COLO829 (cell line): ENCODE measurements at regions not wholly inside any gene's neighbourhood (a gene's known extent, or its start where the extent isn't known, plus 50 kb on each side); places are given as distances from the start of the nearest gene placed in this dataset.
"Not testable (repeated sequence)": the region's sequence is repeated elsewhere in the genome, so short reads cannot be mapped to it uniquely, and the experiment has no call there.

ENCODE experiments used
- DNase-seq: peaks from one replicate; pipeline ENCODE4 v3.0.0; 2012; ENCODE audit warnings: low spot score

DNA sequence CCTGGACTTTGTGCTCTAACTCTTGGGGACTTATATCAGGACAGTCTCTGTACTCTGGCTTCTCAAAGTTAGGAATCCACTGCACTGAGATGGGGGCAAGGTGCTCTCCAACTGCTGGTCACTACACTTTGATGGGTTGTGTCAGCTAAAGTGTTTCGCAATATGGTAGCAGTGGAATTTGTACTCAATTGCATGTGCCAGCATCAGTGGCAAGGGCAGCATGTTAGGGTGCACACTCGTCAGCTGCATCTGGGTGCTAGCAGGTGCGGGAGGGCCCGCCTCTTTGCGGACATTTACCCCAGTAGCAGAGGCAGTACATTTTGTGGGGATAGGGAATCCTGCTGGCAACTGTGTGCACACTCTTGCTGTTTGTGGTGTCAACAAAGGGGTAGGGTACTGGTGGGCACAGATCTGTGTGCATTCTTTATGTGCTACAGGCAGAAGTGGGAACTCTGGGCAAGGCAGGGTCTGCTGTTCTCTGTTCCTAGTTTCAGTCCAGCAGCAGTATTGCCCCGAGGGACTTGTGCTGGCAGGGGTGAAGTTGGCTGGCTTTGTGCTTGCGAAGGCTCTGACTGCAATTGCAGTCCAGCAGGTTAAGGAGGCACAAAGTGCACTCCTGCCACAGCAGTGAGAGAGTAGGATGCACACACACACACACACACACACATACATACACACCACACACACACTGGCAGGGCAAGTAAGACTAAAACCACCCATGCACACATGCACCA, 924.8 kb upstream of the CDH9 start:
- no peak for DNase-seq

DNA sequence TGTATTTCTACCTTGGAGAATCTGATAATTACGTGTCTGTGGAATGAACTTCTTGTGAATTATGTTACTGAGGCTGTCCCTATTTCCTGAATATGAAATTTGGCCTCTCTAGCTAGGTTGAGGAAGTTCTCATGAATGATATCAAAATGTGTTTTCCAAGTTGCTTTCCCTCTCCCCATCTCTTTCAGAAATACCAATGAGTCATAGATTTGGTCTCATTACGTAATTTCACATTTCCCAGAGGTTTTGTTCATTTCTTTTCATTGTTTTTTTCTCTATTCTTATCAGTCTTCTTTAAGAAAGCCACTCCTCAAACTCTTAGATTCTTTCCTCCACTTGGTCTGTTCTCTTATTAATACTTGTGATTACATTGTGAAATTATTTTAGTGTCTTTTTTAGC, 923.8 kb upstream of the CDH9 start:
- DNase-seq = no peak

DNA sequence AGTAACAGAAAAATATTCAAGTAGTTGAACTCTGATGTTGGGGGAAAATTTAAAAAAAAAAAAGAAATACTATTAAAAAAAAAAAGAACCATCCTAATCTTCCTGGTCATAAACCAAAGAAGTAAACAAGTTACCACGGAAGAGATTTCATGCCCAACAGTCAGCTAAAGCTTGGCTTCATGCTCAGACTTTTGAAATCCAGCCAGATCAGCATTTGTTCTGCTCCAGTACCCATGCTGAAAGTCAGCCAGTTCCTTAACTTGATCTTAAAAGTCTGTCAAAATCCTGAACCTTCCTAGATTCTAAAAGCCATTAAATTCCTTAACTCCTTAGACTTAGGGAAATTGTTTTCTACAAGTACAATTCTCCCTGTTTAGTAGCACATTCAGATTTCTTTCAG, 908.7 kb upstream of the CDH9 start:
- no peak for DNase-seq

DNA sequence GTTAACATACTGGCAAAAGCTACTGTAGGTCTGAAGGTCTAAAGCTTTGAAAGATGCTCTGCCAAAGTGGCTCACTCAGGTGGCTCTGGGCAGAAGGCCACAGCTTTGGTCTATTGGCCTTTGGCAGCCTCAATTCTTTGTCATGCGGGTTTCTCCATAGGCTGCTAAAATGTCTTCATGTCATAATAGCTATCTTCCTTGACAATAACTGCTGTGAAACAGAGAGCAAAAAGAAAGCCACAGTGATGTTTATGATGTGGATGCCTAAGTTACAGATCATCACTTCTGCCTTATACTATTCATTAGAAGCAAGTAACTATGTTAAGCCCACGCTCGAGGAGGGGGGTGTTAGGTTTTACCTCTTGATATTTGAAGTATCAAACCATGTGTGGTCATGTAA, 906.1 kb upstream of the CDH9 start:
- DNase-seq = no peak

DNA sequence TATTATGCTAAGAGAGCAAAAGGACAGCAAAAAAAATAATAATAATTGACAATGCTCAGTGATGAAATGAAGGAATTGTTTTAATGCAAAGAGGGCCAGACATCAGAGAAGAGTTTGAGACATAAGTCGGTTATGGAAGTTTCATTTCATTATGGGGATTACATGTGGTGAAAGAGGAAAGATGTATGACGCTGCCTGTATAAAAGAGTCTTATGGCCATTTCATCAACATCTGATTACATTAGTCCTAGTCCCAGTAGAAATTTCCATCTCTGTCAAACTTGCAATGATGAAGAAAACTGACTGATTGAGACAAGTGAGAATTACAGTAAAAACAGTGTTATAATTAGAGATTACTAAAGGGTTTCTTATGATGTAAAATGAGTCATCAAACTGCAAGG, 900.6 kb upstream of the CDH9 start:
- DNase-seq = no peak

DNA sequence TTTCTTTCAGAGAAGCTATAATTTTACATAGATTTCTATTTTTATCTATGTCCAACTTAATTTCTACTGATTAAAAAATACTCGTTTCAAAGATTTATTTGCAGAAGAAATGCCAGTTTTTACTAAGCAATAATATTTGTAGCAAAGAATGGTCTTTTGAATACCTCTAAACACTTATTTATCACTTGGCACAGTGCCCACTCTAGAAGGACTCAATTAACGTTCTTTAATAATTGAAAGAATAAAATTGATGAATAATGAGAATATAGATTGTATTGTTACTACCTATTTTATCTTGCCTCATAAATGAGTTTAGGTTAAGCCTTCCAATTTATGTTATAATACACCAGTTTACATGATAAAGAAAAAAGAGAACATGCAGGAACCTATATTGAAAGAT, 889.7 kb upstream of the CDH9 start:
- no peak for DNase-seq

DNA sequence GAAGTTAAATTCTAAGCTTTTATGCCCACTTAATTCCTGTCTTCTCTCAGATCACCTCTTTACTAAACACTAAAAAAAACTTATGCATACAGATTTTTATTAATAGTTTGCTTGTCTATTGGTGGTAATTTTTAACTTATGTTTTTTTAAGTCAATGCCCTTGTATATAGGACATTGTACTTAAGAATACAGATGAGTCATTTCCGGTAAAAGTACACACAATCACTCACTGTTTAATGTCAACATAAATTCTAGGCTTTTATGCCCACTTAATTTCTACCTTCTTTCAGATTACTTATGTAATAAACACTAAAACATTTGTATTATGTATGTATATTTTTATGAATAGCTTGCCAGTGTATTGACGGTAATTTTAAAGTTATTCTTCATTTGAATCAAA, 872.8 kb upstream of the CDH9 start:
- no peak for DNase-seq

DNA sequence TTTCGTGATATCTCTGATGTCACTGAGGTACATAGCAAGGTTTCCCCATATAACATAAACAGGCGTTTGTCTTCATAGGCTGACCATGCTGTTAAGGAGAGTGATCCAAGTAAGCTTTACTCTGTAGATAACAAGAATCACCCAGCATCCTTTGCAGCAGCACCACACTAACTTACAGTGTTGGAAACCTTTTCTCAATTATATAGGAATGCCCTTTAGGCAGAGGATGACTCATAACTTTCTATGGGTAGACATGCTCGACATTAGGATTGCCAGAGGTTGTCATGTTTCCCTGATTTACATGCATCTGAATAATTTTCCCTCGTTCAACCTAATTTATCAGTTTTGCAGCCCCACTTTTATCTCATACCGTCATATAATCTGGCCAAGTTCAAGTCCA, 870.0 kb upstream of the CDH9 start:
- peak; percentile 36 for DNase-seq

DNA sequence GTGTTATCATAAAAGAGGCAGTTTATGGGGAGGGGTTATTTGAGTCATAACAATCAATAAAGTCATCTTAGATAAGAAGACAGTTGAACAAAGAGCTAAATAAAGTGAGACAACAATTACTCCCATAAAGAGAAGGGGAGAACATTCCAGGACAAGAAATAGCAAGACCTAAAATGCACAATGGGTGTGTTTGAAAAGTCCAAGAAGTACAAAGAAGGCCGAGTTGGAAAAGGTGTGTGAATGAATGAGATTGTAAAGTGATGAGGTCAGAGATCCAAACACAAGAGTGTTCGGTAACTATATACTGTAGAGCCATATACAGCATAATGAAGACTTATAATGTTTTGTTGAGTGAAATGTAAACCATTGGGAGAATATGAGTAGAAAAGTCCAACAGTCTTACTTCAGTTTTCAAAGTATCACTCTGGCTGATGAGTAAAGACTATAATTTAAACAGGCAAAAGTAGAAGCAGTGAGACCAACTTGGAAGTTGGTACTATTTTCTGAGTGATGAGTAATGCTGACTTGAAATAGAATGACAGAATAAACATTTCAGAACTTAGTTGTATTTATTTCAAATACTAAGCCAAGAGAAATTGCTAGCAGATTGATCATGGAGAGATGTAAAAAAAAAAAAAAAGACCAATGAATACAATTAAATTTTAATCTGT, 868.7 kb upstream of the CDH9 start:
- DNase-seq = no peak

DNA sequence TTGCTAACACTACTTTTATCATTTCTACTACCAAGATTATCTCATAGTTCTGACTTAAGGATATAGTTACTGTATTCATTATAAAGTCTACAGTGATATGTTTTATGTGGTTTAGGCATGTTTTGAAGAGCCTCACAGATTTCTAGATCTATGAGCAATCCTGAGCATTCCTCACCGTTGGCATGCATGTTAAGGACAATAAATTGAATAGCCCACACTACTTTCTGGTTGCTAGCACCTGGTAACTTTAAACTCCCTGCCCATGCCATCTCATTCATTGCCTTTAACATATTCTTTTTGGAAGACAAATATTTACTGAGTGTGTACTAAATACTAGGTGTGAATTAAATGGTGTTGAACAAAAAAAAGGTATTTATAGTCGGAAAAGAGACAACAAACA, 868.1 kb upstream of the CDH9 start:
- no peak for DNase-seq

DNA sequence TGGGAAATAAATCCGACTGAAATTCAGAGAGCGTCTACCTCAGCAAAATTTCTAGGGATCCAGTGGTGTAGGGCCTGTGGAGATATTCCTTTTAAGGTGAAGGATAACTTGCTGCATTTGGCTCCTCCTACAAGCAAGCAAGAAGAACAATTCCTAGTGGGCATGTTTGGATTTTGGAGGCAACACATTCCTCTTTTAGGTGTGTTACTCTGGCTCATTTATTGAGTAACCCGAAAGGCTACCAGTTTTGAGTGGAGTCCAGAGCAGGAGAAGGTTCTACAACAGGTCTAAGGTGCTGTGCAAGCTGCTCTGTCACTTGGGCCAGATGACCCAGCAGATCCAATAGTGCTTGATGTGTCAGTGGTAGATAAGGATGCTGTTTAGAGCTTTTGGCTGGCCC, 862.4 kb upstream of the CDH9 start:
- no peak for DNase-seq

DNA sequence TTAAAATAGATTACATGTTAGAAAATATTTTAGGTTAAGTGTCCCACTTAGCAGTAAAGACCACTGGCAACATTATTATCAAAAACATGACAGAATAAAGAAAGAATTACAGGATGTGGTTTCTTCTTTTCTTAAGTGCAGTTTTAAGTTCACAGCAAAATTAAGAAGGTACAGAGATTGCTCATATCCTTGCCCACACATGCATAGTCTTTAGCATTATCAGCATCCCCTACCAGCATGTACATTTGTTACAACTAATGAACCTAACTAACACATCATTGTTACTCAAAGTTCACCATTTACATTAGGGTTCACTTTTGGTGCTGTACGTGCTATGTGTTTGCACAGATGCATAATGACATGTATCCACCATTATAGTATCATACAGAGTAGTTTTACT, 837.7 kb upstream of the CDH9 start:
- no peak for DNase-seq

DNA sequence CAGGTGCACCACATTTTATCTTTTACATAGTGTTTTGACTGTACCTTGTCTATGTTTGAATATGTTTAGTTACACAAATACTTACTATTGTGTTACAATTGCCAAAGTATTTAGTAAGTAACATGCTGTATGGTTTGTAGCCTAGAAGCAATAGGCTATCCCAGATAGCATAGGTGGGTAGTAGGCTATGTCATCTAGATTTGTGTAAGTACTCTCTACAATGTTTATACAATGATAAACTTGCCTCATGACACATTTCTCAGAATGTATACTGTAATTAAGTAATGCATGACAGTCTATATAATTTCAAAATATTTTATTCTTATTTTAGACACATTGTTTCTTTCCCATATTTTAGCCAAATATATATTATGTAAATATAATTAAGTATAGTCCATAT, 836.8 kb upstream of the CDH9 start:
- DNase-seq = no peak

DNA sequence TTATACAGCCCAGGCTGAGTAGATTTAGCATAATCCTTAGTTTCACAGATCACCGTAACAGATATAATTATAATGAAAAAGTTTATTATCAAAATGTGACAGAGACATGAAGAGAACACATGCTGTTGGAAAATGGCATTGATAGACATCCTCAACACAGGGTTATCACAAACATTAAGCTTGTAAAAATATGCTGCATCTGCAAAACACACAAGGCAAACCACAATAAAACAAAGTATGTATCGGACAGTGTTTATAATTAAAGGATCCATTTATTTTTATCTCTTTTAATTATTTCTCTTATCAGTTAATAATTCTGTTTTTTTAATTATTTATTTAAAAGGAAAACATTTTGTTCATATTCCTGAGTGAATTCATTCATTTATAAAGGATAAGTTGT, 829.9 kb upstream of the CDH9 start:
- DNase-seq = no peak

DNA sequence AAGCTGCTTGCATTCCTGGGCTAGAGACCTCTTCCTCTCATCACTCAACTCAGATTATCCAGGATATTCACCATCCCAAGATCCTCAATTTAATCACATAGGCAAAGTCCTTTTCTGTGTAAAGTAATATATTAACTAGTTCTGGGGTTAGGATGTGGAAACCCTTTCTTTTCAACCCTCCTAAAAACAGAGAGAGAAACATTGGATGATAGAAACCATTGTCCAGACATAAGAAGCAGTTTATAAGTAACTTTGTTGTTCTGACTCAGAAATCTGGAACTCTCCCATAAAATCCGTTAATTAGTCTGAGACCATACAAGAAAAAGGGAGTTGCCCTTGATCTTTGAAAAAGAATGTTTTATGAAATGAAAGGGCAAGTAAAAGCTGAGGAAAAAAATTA, 817.1 kb upstream of the CDH9 start:
- peak; percentile 28 for DNase-seq

DNA sequence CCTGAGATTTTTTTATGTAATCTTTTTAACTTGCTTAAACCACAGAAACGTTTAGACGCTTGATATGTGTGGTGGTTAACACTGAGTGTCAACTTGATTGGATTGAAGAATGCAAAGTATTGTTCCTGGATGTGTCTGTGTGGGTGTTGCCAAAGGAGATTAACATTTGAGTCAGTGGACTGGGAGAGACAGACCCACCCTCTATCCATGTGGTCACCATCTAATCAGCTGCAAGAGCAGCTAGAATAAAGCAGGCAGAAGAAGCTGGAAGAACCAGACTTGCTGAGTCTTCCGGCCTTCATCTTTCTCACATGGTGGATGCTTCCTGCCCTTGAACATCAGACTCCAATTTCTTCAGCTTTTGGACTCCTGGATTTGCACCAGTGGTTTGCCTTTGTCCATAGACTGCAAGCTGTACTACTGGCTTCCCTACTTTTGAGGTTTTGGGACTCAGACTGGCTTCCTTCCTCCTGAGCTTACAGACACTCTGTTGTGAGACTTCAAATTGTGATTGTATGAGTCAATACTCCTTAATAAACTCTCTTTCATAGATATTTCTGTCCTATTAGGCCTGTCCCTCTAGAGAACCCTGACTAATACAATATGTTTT, 816.0 kb upstream of the CDH9 start:
- DNase-seq = peak; percentile 20

DNA sequence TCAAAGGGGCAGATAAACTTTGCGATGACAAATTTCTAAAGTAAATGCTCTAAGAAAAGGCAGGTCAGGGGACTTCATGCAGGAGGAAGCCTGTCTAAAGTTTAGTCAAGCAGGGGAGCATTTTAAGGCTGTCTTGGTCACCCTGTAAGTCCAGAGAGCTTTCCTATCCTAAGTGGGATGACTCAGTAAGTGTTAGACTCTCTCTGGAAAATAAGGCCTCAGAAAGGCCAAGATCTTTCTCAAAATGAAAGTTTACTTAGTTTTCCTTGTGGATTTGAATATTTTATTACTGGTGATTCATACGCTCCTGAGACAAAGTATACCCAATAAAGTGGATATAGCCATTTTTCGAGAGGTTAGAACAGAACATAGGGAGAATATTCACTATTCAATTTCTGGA, 806.9 kb upstream of the CDH9 start:
- no peak for DNase-seq

DNA sequence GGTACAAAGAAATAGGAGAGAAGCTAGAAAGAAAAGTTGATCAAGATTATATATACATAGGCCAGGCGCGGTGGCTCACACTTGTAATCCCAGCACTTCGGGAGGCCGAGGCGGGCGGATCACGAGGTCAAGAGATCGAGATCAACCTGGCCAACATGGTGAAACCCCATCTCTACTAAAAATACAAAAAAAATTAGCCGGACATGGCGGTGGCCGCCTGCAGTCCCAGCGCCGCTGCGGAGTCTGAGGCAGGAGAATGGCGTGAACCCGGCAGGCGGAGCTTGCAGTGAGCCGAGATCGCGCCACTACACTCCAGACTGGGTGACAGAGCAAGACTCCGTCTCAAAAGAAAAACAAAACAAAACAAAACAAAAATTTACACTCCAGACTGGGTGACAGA, 798.3 kb upstream of the CDH9 start:
- DNase-seq = not testable (repeated sequence)

DNA sequence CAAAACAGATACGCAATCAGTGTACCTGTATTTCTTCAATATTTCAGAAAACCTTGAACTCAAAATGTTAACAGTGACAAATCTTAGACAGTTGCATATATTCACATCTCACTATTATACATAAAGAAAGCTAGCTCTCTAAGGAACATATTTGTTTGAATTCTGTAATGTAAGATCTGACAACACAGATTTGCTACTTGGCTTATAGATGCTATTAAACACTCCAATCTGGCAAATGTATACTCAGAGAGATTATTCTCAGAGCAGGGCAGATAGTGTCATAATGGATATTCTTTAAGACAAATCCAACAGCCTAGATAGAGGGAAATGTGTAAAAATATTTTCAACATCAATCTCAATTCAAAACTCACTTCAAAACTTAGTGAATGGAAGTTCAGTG, 794.5 kb upstream of the CDH9 start:
- no peak for DNase-seq

DNA sequence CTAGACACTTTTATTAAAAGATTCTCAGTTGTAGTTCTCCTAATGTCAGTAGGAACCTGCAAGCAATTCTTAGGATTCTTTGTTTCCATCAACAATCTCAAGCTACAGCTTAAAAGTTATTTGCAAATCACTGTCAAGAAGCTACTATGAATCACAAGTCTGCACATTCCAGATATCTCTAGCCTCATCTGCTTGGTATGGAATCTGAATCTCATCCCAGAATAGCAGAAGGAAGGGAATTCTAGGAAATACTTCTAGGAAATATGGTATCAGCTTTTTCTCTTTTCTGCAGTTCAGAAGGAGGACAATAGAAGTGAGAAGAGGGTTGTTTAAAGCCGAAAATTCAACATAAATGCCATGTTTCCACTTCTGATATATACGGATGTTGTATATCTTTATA, 792.2 kb upstream of the CDH9 start:
- DNase-seq = peak; percentile 9

DNA sequence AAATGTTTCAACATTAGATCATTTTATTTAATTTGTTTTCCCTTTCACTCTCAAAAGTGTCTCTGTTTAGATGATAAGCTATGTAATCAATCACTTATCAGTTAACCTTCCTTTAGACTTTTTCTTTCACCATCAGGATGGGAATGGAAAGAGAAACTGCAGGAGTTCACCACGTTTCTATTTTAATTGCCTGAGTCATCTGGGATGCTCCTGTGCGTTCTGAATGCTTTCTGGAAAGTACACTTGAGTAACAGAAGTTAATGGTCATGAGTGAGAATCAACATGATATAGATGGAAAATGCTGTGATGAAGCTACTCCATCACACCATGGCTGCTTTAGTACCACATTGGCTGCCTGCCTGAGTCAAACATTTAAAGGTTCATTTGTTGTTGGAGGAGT, 783.3 kb upstream of the CDH9 start:
- DNase-seq = no peak

DNA sequence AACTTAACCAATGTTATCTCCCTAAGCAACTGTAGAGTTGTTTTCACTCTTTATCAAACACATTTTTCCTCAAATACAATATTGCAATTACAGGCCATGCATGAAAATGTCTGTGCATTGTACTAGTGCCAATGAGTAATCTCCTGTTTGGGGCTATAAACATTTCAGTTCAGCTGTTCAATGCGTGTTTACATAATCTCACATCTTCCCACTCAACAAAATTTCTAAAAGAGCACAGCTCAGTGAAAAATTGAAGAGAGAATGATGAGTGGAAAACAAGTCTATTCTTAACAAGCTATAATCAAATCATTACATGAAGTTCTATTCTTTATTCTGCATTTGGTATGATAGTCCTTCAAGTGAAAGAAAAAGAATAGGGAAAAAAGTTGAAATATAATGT, 780.5 kb upstream of the CDH9 start:
- DNase-seq = no peak

DNA sequence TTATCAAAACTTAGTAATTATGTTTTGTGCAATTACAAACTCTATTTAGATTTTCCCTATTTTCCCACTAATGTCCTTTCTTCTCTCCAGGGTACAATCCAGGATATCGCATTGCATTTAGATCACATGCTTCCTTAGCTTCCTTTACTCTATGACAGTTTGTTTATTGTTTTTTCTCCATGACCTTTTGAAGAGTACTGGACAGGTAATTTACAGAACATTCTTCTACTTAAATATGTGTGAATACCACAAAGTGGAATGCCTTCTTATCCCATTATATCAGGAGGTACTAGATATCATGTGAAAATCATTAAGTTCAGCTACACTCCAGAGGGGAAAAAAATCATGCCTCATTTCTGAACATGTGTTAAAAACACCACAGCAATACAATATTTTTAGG, 776.6 kb upstream of the CDH9 start:
- no peak for DNase-seq

DNA sequence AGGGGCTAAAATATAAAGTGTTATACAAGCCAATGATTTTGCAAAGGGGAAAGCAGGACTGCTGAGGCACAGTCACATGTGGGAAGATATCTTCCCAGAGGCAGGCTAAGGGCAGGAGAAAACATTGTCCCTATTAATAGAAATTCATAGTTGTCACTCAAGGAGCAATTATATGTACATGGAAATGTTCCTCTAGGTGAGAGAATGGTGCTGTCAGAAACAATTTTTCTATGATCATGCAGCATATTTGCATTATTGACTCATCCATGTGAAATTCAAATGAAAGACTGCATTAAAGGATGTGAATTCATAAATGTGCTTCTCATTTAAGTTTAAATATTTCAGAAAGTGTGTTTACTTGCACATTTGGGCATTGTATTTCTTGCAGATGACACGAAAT, 775.9 kb upstream of the CDH9 start:
- no peak for DNase-seq
